MM.1S (cell line): ENCODE measurements at regions not wholly inside any gene's neighbourhood (a gene's known extent, or its start where the extent isn't known, plus 50 kb on each side); places are given as distances from the start of the nearest gene placed in this dataset.

Source experiments
- DNase-seq: peaks from one replicate; pipeline ENCODE4 v3.0.0-alpha.2; 2015
- H2AFZ ChIP-seq: fragments of 300-600 bp; sonication (generic); 2 replicates; pipeline ENCODE4 v1.6.0; 2016; ENCODE audit warnings: antibody characterized with exemption, low read length
- H3F3A ChIP-seq: fragments of 300-600 bp; sonication (generic); 2 replicates; pipeline ENCODE4 v1.6.1; 2016; ENCODE audit warnings: mild to moderate bottlenecking, antibody characterized with exemption, low read length, moderate library complexity, mixed read lengths; ENCODE audit not compliant: insufficient read depth
- H3K27ac ChIP-seq: fragments of 300-600 bp; sonication (generic); 2 replicates; pipeline ENCODE4 v1.5.1; 2016; ENCODE audit warnings: mild to moderate bottlenecking, low read length
- H3K27me3 ChIP-seq: fragments of 300-600 bp; sonication (generic); replicated peaks from 2 replicates; pipeline ENCODE4 v1.6.0; 2016; ENCODE audit warnings: low read length; ENCODE audit not compliant: insufficient read depth
- H3K36me3 ChIP-seq: fragments of 300-600 bp; sonication (generic); replicated peaks from 2 replicates; pipeline ENCODE4 v1.6.1; 2016; ENCODE audit warnings: mild to moderate bottlenecking, low read length, mixed read lengths; ENCODE audit not compliant: insufficient read depth
- H3K4me1 ChIP-seq: fragments of 300-600 bp; sonication (generic); 2 replicates; pipeline ENCODE4 v1.6.1; 2016; ENCODE audit warnings: low read length, mixed read lengths
- H3K4me2 ChIP-seq: fragments of 300-600 bp; sonication (generic); 2 replicates; pipeline ENCODE4 v1.6.0; 2016; ENCODE audit warnings: low read depth, low read length
- H3K4me3 ChIP-seq: fragments of 300-600 bp; sonication (generic); 2 replicates; pipeline ENCODE4 v1.5.1; 2016; ENCODE audit warnings: low read length, mixed read lengths
- H3K79me2 ChIP-seq: fragments of 300-600 bp; sonication (generic); 2 replicates; pipeline ENCODE4 v1.6.1; 2016; ENCODE audit warnings: mixed run types, low read length, mixed read lengths
- H3K9ac ChIP-seq: fragments of 300-600 bp; sonication (generic); 2 replicates; pipeline ENCODE4 v1.6.1; 2016; ENCODE audit warnings: low read length, mixed read lengths
- H3K9me2 ChIP-seq: fragments of 300-600 bp; sonication (generic); replicated peaks from 2 replicates; pipeline ENCODE4 v1.6.1; 2016; ENCODE audit warnings: mild to moderate bottlenecking, low read length, mixed read lengths; ENCODE audit not compliant: insufficient read depth
- H3K9me3 ChIP-seq: fragments of 300-600 bp; sonication (generic); replicated peaks from 2 replicates; pipeline ENCODE4 v1.6.1; 2016; ENCODE audit warnings: mild to moderate bottlenecking, low read length, mixed read lengths; ENCODE audit not compliant: insufficient read depth
- H4K20me1 ChIP-seq: fragments of 300-600 bp; sonication (generic); 2 replicates; pipeline ENCODE4 v1.6.1; 2016; ENCODE audit warnings: mild to moderate bottlenecking, low read length, moderate library complexity, mixed read lengths; ENCODE audit not compliant: insufficient read depth
- EZH2 ChIP-seq: fragments of 300-600 bp; sonication (generic); optimal IDR thresholded peaks from 2 replicates; pipeline ENCODE3; 2017; ENCODE audit warnings: low read depth, mild to moderate bottlenecking, antibody characterized with exemption, low read length, mixed read lengths
- EZH2phosphoT487 ChIP-seq: fragments of 300-600 bp; sonication (generic); IDR thresholded peaks from 2 replicates; pipeline ENCODE4 v1.6.1; 2018; ENCODE audit warnings: antibody characterized with exemption, low read length
- TF ChIP-seq, protein P1 (sequence below): fragments of 300-600 bp; sonication (generic); IDR thresholded peaks from 2 replicates; pipeline ENCODE4 v1.5.1; 2016; ENCODE audit warnings: antibody characterized with exemption, low read length, mixed read lengths

GRCh38 chr1:56197946-56198345, 381.4 kb downstream of the PLPP3 start:
- no peak overlapping the region for H2AFZ ChIP-seq
- DNase-seq, result no peak
- no peaks in the 10 kb centered on the region for H3F3A ChIP-seq
- H3K27ac ChIP-seq, result no peak overlapping the region
- no peak overlapping the region for H3K4me3 ChIP-seq
- H3K36me3 ChIP-seq, result no peaks in the 10 kb centered on the region
- TF ChIP-seq EZH2phosphoT487 (no peak), EZH2 (no peak)
- TF ChIP-seq, protein P1, sequence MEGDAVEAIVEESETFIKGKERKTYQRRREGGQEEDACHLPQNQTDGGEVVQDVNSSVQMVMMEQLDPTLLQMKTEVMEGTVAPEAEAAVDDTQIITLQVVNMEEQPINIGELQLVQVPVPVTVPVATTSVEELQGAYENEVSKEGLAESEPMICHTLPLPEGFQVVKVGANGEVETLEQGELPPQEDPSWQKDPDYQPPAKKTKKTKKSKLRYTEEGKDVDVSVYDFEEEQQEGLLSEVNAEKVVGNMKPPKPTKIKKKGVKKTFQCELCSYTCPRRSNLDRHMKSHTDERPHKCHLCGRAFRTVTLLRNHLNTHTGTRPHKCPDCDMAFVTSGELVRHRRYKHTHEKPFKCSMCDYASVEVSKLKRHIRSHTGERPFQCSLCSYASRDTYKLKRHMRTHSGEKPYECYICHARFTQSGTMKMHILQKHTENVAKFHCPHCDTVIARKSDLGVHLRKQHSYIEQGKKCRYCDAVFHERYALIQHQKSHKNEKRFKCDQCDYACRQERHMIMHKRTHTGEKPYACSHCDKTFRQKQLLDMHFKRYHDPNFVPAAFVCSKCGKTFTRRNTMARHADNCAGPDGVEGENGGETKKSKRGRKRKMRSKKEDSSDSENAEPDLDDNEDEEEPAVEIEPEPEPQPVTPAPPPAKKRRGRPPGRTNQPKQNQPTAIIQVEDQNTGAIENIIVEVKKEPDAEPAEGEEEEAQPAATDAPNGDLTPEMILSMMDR, result no peak
- no peak overlapping the region for H3K9ac ChIP-seq
- no peaks in the 10 kb centered on the region for H3K27me3 ChIP-seq
- H3K9me2 ChIP-seq, result no peaks in the 10 kb centered on the region
- H3K9me3 ChIP-seq, result no peaks in the 10 kb centered on the region
- no peaks in the 10 kb centered on the region for H4K20me1 ChIP-seq
- H3K79me2 ChIP-seq, result no peaks in the 10 kb centered on the region
- H3K4me2 ChIP-seq, result no peak overlapping the region
- no peaks in the 10 kb centered on the region for H3K4me1 ChIP-seq

- no peak overlapping the region for H3K4me3 ChIP-seq
- no peak overlapping the region for H3K27ac ChIP-seq
- no peaks in the 10 kb centered on the region for H3K4me1 ChIP-seq
- H2AFZ ChIP-seq, result no peak overlapping the region
- no peak for DNase-seq
- H3K4me2 ChIP-seq, result no peak overlapping the region
- H3K9me3 ChIP-seq, result no peaks in the 10 kb centered on the region
- no peaks in the 10 kb centered on the region for H3K9me2 ChIP-seq
- H4K20me1 ChIP-seq, result no peaks in the 10 kb centered on the region
- no peaks in the 10 kb centered on the region for H3K27me3 ChIP-seq
- no peak overlapping the region for H3K9ac ChIP-seq
- H3K36me3 ChIP-seq, result no peaks in the 10 kb centered on the region
- no peaks in the 10 kb centered on the region for H3K79me2 ChIP-seq
- TF ChIP-seq EZH2phosphoT487, result no peak
- TF ChIP-seq, protein P1, result no peak
- TF ChIP-seq EZH2, result no peak
- no peaks in the 10 kb centered on the region for H3F3A ChIP-seq
These were observed 382.5 kb downstream of the PLPP3 start for GRCh38 chr1:56196839-56197238.

GRCh38 chr1:56194701-56195300, 384.6 kb downstream of the PLPP3 start:
- Histone ChIP-seq H3K9me2 (no peaks in the 10 kb centered on the region), H3K27me3 (no peaks in the 10 kb centered on the region), H2AFZ (no peak overlapping the region), H3K36me3 (no peaks in the 10 kb centered on the region), H3K79me2 (no peaks in the 10 kb centered on the region), H3F3A (no peaks in the 10 kb centered on the region), H3K4me3 (no peak overlapping the region), H4K20me1 (no peaks in the 10 kb centered on the region), H3K4me1 (no peaks in the 10 kb centered on the region), H3K4me2 (no peak overlapping the region), H3K27ac (no peak overlapping the region), H3K9ac (no peak overlapping the region), H3K9me3 (no peaks in the 10 kb centered on the region)
- no peak for DNase-seq
- TF ChIP-seq EZH2 (no peak), EZH2phosphoT487 (no peak)
- TF ChIP-seq, protein P1, result no peak
